Endothelial cell of umbilical vein (primary cell): ENCODE measurements at regions not wholly inside any gene's neighbourhood (a gene's known extent, or its start where the extent isn't known, plus 50 kb on each side); places are given as distances from the start of the nearest gene placed in this dataset.

Experiments used
- CTCF ChIP-seq, 2 donors: IDR thresholded peaks; 1 replicate in 1 of 2; 2 replicates in 1 of 2; pipeline ENCODE4 v1.5.1; 2011; ENCODE audit warnings: low read length in 2 of 2, mild to moderate bottlenecking in 2 of 2, moderate library complexity in 2 of 2, control low read depth in 1 of 2, inconsistent platforms in 1 of 2, low read depth in 1 of 2; ENCODE audit not compliant: insufficient read depth in 1 of 2; ENCODE audit errors: extremely low read depth in 1 of 2
- EZH2 ChIP-seq: IDR thresholded peaks from 2 replicates; pipeline ENCODE4 v1.6.1; 2012; ENCODE audit warnings: borderline replicate concordance, low read depth, mild to moderate bottlenecking, moderate library complexity, low read length, inconsistent platforms; ENCODE audit not compliant: severe bottlenecking
- FOS ChIP-seq: IDR thresholded peaks from 2 replicates; pipeline ENCODE4 v1.6.1; 2011; ENCODE audit warnings: mild to moderate bottlenecking, low read length, moderate library complexity, borderline replicate concordance; ENCODE audit not compliant: insufficient read depth
- GATA2 ChIP-seq: IDR thresholded peaks from 2 replicates; pipeline ENCODE4 v1.7.0; 2011; ENCODE audit warnings: low read depth, mild to moderate bottlenecking, moderate library complexity, mixed read lengths, low read length; ENCODE audit not compliant: insufficient read length, insufficient read depth
- JUN ChIP-seq: IDR thresholded peaks from 2 replicates; pipeline ENCODE4 v1.6.1; 2011; ENCODE audit warnings: borderline replicate concordance, low read depth; ENCODE audit not compliant: insufficient read length, insufficient read depth
- MAX ChIP-seq: IDR thresholded peaks from 2 replicates; pipeline ENCODE4 v1.6.1; 2011; ENCODE audit not compliant: insufficient read depth, insufficient read length
- MYC ChIP-seq: IDR thresholded peaks from one replicate; pipeline ENCODE4 v1.6.1; 2011; ENCODE audit warnings: mild to moderate bottlenecking, low read depth, low read length
- POLR2A ChIP-seq: IDR thresholded peaks from 2 replicates; pipeline ENCODE4 v1.6.1; 2012; ENCODE audit warnings: low read depth, mild to moderate bottlenecking, control low read depth, low read length
- POLR2AphosphoS5 ChIP-seq: IDR thresholded peaks from 2 replicates; pipeline ENCODE4 v1.6.1; 2012; ENCODE audit warnings: low read depth, mild to moderate bottlenecking, control low read depth, low read length, moderate library complexity; ENCODE audit not compliant: insufficient read depth

- no peak for TF ChIP-seq MYC
- TF ChIP-seq POLR2A: no peak
- TF ChIP-seq CTCF (IDR thresholded peaks at IDR 0.05; ENCODE audit: extremely low read depth in 1 of 2, insufficient read depth in 1 of 2, low read depth in 1 of 2, low read length in 2 of 2): no peak
- TF ChIP-seq EZH2: no peak
- TF ChIP-seq MAX: no peak
- TF ChIP-seq POLR2AphosphoS5: no peak
- TF ChIP-seq JUN: no peak
- TF ChIP-seq FOS: no peak
- TF ChIP-seq GATA2: no peak
Measured at GRCh38 chr13:74270018-74270417, 135.8 kb upstream of the KLF12 start.
